GM12873 (cell line): ENCODE measurements at regions not wholly inside any gene's neighbourhood (a gene's known extent, or its start where the extent isn't known, plus 50 kb on each side); places are given as distances from the start of the nearest gene placed in this dataset.

Experiments
- TF ChIP-seq, protein P1 (sequence below): IDR thresholded peaks from 2 replicates; pipeline ENCODE4 v1.5.1; 2012; ENCODE audit warnings: low read depth, mild to moderate bottlenecking, moderate library complexity, low read length, control low read depth; ENCODE audit not compliant: insufficient read depth; ENCODE audit errors: missing control alignments

GRCh38 chr5:125057912-125058826 is 311.7 kb upstream of the ZNF608 start:
- TF ChIP-seq, protein P1, sequence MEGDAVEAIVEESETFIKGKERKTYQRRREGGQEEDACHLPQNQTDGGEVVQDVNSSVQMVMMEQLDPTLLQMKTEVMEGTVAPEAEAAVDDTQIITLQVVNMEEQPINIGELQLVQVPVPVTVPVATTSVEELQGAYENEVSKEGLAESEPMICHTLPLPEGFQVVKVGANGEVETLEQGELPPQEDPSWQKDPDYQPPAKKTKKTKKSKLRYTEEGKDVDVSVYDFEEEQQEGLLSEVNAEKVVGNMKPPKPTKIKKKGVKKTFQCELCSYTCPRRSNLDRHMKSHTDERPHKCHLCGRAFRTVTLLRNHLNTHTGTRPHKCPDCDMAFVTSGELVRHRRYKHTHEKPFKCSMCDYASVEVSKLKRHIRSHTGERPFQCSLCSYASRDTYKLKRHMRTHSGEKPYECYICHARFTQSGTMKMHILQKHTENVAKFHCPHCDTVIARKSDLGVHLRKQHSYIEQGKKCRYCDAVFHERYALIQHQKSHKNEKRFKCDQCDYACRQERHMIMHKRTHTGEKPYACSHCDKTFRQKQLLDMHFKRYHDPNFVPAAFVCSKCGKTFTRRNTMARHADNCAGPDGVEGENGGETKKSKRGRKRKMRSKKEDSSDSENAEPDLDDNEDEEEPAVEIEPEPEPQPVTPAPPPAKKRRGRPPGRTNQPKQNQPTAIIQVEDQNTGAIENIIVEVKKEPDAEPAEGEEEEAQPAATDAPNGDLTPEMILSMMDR, result no peak

DNA sequence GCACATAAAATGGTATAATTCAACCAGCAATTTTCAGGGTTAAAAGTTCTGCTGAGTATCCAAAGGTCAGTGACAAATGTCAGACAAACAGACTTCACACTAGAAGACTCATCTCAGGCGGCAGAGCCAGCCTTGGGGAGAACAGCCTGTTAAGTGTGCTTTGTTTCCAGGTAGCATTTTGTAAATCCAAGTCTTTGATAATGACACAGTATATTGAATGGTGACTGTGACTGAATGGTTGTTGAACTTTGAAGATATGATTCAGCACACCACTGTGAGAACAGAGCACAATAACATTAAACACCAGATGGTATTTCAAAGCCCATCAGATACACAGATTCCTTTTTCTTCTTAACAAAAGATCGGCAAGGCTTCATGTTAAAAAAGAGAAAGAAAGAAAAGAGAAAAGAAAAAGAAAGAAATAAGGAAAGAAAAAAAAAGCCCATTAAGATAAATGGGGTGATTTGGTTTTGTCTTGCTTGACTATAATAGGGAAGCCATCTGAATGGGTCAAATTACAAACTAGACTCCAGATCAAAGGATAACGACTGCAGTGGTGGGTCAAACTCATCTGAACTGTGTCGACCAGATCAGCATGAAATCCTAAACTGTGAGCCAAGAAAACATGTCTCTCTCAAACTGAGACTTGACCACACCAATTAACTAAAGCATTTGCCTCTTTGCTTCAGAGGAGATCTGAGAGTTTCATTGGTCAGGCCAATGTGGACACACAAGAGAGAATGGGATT is 313.0 kb upstream of the ZNF608 start:
- TF ChIP-seq, protein P1, result no peak

GRCh38 chr5:125061726-125062125 is 315.3 kb upstream of the ZNF608 start:
- TF ChIP-seq, protein P1, result no peak

DNA sequence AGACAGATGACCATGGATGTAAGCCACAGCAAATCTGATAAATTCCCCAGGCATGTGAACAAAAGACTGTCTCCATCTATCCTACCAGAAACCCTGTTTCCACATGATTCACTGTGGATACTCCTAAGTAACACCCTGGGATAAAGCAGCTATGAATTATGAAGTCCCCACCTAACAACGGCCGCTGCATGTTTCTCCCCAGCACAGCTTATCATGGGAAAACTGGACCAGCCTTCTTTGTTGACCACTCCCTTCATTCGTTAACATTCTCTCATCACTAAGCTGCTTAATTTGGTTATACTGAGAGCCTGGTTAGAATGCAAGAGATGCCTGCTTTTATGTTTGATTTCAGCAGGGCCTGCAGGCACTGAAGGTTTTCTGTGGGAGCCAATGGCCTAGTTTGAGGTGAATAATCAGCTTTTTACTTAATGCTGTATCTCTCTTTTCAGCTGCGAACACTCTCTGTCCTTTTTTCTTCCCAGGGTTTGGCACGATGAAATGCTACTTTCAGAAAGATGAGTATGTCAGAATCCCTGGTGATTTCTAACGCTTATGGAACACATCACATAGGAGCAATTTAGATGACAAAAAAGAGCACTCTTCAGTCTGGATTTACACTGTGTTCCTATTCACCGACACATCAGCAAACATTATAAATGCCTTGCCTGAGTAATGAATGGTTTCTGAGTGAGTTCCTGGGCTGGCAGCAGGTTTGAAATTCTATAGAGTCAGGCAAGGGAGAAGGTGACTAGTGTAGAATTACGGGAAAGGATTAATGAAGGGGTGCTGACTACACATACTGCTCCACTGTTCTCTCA is 318.4 kb upstream of the ZNF608 start:
- TF ChIP-seq, protein P1, result no peak

GRCh38 chr5:125065741-125066140 is 319.3 kb upstream of the ZNF608 start:
- TF ChIP-seq, protein P1, result no peak

DNA sequence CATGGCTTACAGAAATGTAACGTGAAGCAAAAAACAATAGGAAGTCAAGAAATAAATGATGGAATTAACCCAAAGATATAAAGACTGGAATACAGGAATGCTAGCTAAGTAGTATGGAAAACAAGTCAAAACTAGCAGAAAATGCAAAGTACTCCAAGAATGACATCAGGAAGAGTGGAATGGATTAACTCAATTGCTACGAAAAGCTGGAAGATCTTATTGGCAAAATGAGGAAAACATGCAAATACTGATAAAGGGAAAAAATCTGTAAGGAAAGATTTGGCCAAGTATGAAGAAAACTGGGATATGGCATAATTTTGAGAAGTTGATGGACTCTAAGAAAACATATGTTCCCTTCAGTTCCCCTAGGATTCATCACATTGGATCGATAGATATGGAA is 324.5 kb upstream of the ZNF608 start:
- TF ChIP-seq, protein P1, result no peak
